GM12878 (cell line): ENCODE measurements at regions not wholly inside any gene's neighbourhood (a gene's known extent, or its start where the extent isn't known, plus 50 kb on each side); places are given as distances from the start of the nearest gene placed in this dataset.

Experiments
- CHD2 ChIP-seq: IDR thresholded peaks from 2 replicates; pipeline ENCODE4 v1.6.1; 2011; ENCODE audit warnings: low read depth, low read length, improper control_type of control experiment, borderline replicate concordance
- CREB1 ChIP-seq: IDR thresholded peaks from 2 replicates; pipeline ENCODE4 v1.6.1; 2012; ENCODE audit warnings: low read depth, mild to moderate bottlenecking, inconsistent platforms
- CTCF ChIP-seq, 3 experiments: IDR thresholded peaks in 2 of 3; conservative IDR thresholded peaks in 1 of 3; 2 replicates each; pipeline ENCODE4 v1.5.1; 2011; ENCODE audit warnings: low read depth in 3 of 3, low read length in 3 of 3, mild to moderate bottlenecking in 3 of 3, control low read depth in 2 of 3, moderate library complexity in 2 of 3, inconsistent platforms in 1 of 3, mixed read lengths in 1 of 3; ENCODE audit not compliant: control insufficient read depth in 2 of 3, insufficient read depth in 1 of 3; ENCODE audit errors: extremely low read depth in 1 of 3
- DPF2 ChIP-seq: fragments of 450-650 bp; IDR thresholded peaks from 2 replicates; pipeline ENCODE4 v1.6.1; 2017; ENCODE audit warnings: mild to moderate bottlenecking
- EZH2 ChIP-seq: IDR thresholded peaks from 2 replicates; pipeline ENCODE4 v1.6.1; 2012; ENCODE audit warnings: low read depth, mild to moderate bottlenecking, control low read depth, inconsistent platforms, low read length, borderline replicate concordance; ENCODE audit not compliant: control insufficient read depth
- MXI1 ChIP-seq: fragments of 150-350 bp; IDR thresholded peaks from 2 replicates; pipeline ENCODE4 v1.6.1; 2011; ENCODE audit warnings: low read depth, mild to moderate bottlenecking, inconsistent platforms, low read length, improper control_type of control experiment

GRCh38 chr12:102593134-102593533 lies 112.8 kb upstream of the IGF1 start:
- TF ChIP-seq EZH2 = no peak
- no peak for TF ChIP-seq CTCF (IDR thresholded peaks at IDR 0.05 in 2 of 3, conservative IDR thresholded peaks at IDR 0.05 in 1 of 3; ENCODE audit: control insufficient read depth in 2 of 3, extremely low read depth in 1 of 3, insufficient read depth in 1 of 3, low read depth in 3 of 3, low read length in 3 of 3)
- TF ChIP-seq CHD2 = no peak
- TF ChIP-seq MXI1 = no peak
- TF ChIP-seq DPF2 = no peak
- TF ChIP-seq CREB1 = no peak
